NCI-H1417 treated with DMSO at 0.1 percent for 48 hours (cell line): ENCODE measurements at regions not wholly inside any gene's neighbourhood (a gene's known extent, or its start where the extent isn't known, plus 50 kb on each side); places are given as distances from the start of the nearest gene placed in this dataset.

Experiments
- DNase-seq: peaks from one replicate; lab custom pipeline; 2025; lab: John Stamatoyannopoulos, UW

GRCh38 chr1:25036117-25036546 is 106.1 kb upstream of the RUNX3 start:
- DNase-seq = no peak

GRCh38 chr1:25035523-25036116 is 105.5 kb upstream of the RUNX3 start:
- no peak for DNase-seq

- no peak for DNase-seq
These were observed 104.9 kb upstream of the RUNX3 start for GRCh38 chr1:25034736-25035522.

- no peak for DNase-seq
These were observed 104.0 kb upstream of the RUNX3 start for GRCh38 chr1:25033828-25034705.

- DNase-seq = no peak
These were observed 103.2 kb upstream of the RUNX3 start for GRCh38 chr1:25033030-25033827.

- peak; percentile 15 for DNase-seq
These were observed 102.0 kb upstream of the RUNX3 start for GRCh38 chr1:25031966-25032667.

- no peak for DNase-seq
These were observed 101.5 kb upstream of the RUNX3 start for GRCh38 chr1:25031601-25031965.

- no peak for DNase-seq
These were observed 100.9 kb upstream of the RUNX3 start for GRCh38 chr1:25030674-25031589.

- no peak for DNase-seq
These were observed 99.9 kb upstream of the RUNX3 start for GRCh38 chr1:25030012-25030411.

- no peak for DNase-seq
These were observed 99.0 kb upstream of the RUNX3 start for GRCh38 chr1:25028907-25029599.

GRCh38 chr1:25028587-25028906 is 98.5 kb upstream of the RUNX3 start:
- no peak for DNase-seq

GRCh38 chr1:25027822-25028586 is 97.9 kb upstream of the RUNX3 start:
- DNase-seq = no peak

GRCh38 chr1:25026730-25027450 is 96.8 kb upstream of the RUNX3 start:
- DNase-seq = no peak

GRCh38 chr1:25026304-25026703 is 96.2 kb upstream of the RUNX3 start:
- DNase-seq = no peak

- no peak for DNase-seq
These were observed 94.7 kb upstream of the RUNX3 start for GRCh38 chr1:25024615-25025350.

- no peak for DNase-seq
These were observed 93.8 kb upstream of the RUNX3 start for GRCh38 chr1:25023826-25024225.

GRCh38 chr1:25023190-25023578 is 93.1 kb upstream of the RUNX3 start:
- DNase-seq = no peak
